K562 (cell line): ENCODE measurements at regions not wholly inside any gene's neighbourhood (a gene's known extent, or its start where the extent isn't known, plus 50 kb on each side); places are given as distances from the start of the nearest gene placed in this dataset.

Source experiments
- EP300 ChIP-seq: IDR thresholded peaks from 2 replicates; pipeline ENCODE4 v1.6.1; 2012; ENCODE audit warnings: low read length, improper control_type of control experiment
- FOXK2 ChIP-seq, 2 experiments: fragments of 450-650 bp; IDR thresholded peaks in 1 of 2; conservative IDR thresholded peaks in 1 of 2; 2 replicates each; pipeline ENCODE4 v1.6.1; 2016; ENCODE audit warnings: low read depth in 2 of 2, mild to moderate bottlenecking in 1 of 2
- JUND ChIP-seq, 2 experiments: IDR thresholded peaks; 2 replicates in 1 of 2; 3 replicates in 1 of 2; pipeline ENCODE4 v1.6.1; 2011; ENCODE audit warnings: borderline replicate concordance in 2 of 2, low read depth in 2 of 2, low read length in 2 of 2, improper control_type of control experiment in 1 of 2, missing biosample characterization in 1 of 2, missing genetic modification characterization in 1 of 2, missing genetic modification reagents in 1 of 2

DNA sequence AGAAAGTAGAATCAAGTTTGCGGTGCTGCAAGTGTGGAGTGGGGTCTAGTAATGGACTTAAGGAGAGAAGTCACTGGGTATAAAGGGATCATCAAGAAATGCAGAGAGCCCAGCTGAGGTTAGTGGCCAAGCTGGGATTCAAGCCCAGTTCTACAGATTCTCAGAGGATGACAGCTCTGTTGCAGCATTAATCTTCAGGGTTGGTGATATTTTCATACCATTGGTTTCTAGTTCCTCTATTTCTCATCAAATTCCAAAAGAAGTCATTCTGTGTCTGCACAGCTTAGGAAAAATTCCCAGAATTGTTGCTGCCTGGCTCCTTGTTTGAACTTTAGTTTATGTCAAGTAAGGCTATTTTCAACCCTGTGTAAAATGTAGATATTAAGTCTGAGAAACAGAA is 169.5 kb upstream of the NTF3 start:
- TF ChIP-seq EP300 (no peak), JUND (IDR thresholded peaks at IDR 0.05; ENCODE audit: borderline replicate concordance, low read depth, low read length) (no peak), JUND (tag; IDR thresholded peaks at IDR 0.05; ENCODE audit: borderline replicate concordance, low read depth, low read length) (no peak), FOXK2 (conservative IDR thresholded peaks at IDR 0.05 in 1 of 2, IDR thresholded peaks at IDR 0.05 in 1 of 2; ENCODE audit: low read depth in 2 of 2) (no peak)
